Esophagus muscularis mucosa (tissue), 4 donors: ENCODE measurements at regions not wholly inside any gene's neighbourhood (a gene's known extent, or its start where the extent isn't known, plus 50 kb on each side); places are given as distances from the start of the nearest gene placed in this dataset.

Experiments used
- CTCF ChIP-seq, 3 experiments: fragments of 200-600 bp in 2 of 3; fragments of 450-650 bp in 1 of 3; sonication (generic) in 2 of 3; IDR thresholded peaks; one replicate each; pipeline ENCODE4 v1.5.1; 2017 to 2019; ENCODE audit warnings: antibody characterized with exemption in 3 of 3, mild to moderate bottlenecking in 2 of 3, moderate library complexity in 1 of 3
- EP300 ChIP-seq: sonication (generic); formaldehyde crosslinking; IDR thresholded peaks from one replicate; pipeline ENCODE4 v1.6.1; 2017; ENCODE audit warnings: antibody characterized with exemption
- POLR2A ChIP-seq: fragments of 450-650 bp; IDR thresholded peaks from one replicate; pipeline ENCODE4 v1.6.1; 2017; ENCODE audit warnings: antibody characterized with exemption, moderate library complexity, mild to moderate bottlenecking, low read depth
- POLR2AphosphoS5 ChIP-seq, 2 donors: sonication (generic); formaldehyde crosslinking; IDR thresholded peaks; one replicate each; pipeline ENCODE4 v1.6.1; 2017; ENCODE audit warnings: antibody characterized with exemption in 2 of 2

- TF ChIP-seq POLR2A (no peak), CTCF (IDR thresholded peaks at IDR 0.05) (no peak), POLR2AphosphoS5 (IDR thresholded peaks at IDR 0.05) (no peak), EP300 (no peak)
These were observed 182.6 kb upstream of the FZD8 start for GRCh38 chr10:35824704-35825103.
